Body of pancreas (tissue), 4 donors: ENCODE measurements at regions not wholly inside any gene's neighbourhood (a gene's known extent, or its start where the extent isn't known, plus 50 kb on each side); places are given as distances from the start of the nearest gene placed in this dataset.
"Not testable (repeated sequence)": the region's sequence is repeated elsewhere in the genome, so short reads cannot be mapped to it uniquely, and the experiment has no call there.

Experiments
- ATAC-seq: fragments of 150-250 bp; one replicate; pipeline ENCODE4 v1.9.1; 2016
- DNase-seq, 4 donors: peaks; one replicate each; pipeline ENCODE4 v3.0.0-alpha.2; 2019
- H3K27ac ChIP-seq, 4 donors: fragments of 200-600 bp; sonication (generic); 1 replicate in 3 of 4; 2 replicates in 1 of 4; pipeline versions ENCODE4 v1.5.1 to v1.6.1; 2016 to 2019; ENCODE audit warnings: mild to moderate bottlenecking in 1 of 4, mixed read lengths in 1 of 4, moderate library complexity in 1 of 4
- H3K27me3 ChIP-seq, 2 donors: fragments of 200-600 bp; sonication (generic); one replicate each; pipeline ENCODE4 v1.6.0; 2016; ENCODE audit warnings: mild to moderate bottlenecking in 1 of 2
- H3K36me3 ChIP-seq, 2 donors: fragments of 200-600 bp; sonication (generic); replicated peaks in 1 of 2; 2 replicates each; pipeline ENCODE4 v1.5.1; 2016; ENCODE audit warnings: low read depth in 2 of 2; ENCODE audit not compliant: insufficient read depth in 1 of 2
- H3K4me1 ChIP-seq: fragments of 200-600 bp; sonication (generic); one replicate; pipeline ENCODE4 v1.6.0; 2016
- H3K4me3 ChIP-seq, 2 donors: fragments of 200-600 bp; sonication (generic); 1 replicate in 1 of 2; 2 replicates in 1 of 2; pipeline ENCODE4 v1.5.1; 2016 to 2019
- H3K9me3 ChIP-seq, 3 donors: fragments of 200-600 bp; sonication (generic); 1 replicate in 2 of 3; 2 replicates in 1 of 3; pipeline ENCODE4 v1.5.1; 2016
- WGBS, 2 donors: methylation state at CpG; one replicate each; pipeline ENCODE4 v1.1.5; 2017; 5-methylcytosine and 5-hydroxymethylcytosine counted together
- intact Hi-C: fragments of 100-400 bp; cut with DNase I; formaldehyde crosslinking; loops from one replicate; pipeline ENCODE4 v1.15.1; 2023

GRCh38 chr15:32505633-32506032, 50.2 kb upstream of the GOLGA8O start:
- intact Hi-C loops, DNase-seq, H3K27ac ChIP-seq, H3K27me3 ChIP-seq, H3K4me1 ChIP-seq, ATAC-seq, H3K36me3 ChIP-seq, H3K9me3 ChIP-seq, H3K4me3 ChIP-seq: not testable (repeated sequence)
- WGBS, 2 donors, result no CpG with 5 or more reads among the region's 4 CpGs
